ENCODE measurements at regions not wholly inside any gene's neighbourhood (a gene's known extent, or its start where the extent isn't known, plus 50 kb on each side); places are given as distances from the start of the nearest gene placed in this dataset.

DNA sequence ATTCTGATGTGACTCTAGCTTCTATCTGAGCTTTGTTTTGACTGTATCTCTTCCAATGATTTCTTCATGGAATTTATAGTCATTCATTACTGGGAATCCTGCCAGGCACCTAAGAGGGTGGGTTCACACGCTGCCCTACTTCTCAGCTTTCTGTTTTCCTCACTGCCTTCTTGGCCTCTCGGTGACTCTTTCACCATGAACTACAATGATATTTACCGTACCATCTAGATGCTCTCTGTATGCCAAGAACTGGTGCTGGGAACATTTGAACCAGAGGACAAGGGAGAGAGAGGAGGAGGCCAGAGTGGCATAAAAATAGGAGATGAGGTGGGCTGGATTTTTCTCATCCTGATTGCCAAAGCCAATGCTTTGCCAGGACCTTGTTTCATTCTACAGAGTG is 280.0 kb upstream of the P2RY1 start:
- TF ChIP-seq, protein P1, sequence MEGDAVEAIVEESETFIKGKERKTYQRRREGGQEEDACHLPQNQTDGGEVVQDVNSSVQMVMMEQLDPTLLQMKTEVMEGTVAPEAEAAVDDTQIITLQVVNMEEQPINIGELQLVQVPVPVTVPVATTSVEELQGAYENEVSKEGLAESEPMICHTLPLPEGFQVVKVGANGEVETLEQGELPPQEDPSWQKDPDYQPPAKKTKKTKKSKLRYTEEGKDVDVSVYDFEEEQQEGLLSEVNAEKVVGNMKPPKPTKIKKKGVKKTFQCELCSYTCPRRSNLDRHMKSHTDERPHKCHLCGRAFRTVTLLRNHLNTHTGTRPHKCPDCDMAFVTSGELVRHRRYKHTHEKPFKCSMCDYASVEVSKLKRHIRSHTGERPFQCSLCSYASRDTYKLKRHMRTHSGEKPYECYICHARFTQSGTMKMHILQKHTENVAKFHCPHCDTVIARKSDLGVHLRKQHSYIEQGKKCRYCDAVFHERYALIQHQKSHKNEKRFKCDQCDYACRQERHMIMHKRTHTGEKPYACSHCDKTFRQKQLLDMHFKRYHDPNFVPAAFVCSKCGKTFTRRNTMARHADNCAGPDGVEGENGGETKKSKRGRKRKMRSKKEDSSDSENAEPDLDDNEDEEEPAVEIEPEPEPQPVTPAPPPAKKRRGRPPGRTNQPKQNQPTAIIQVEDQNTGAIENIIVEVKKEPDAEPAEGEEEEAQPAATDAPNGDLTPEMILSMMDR (IDR thresholded peaks at IDR 0.05), result no peak
- TF ChIP-seq POLR2A (IDR thresholded peaks at IDR 0.05), result no peak

Measured in body of pancreas (tissue), 4 donors.